Effector memory CD4-positive, alpha-beta T cell (primary cell): ENCODE measurements at regions not wholly inside any gene's neighbourhood (a gene's known extent, or its start where the extent isn't known, plus 50 kb on each side); places are given as distances from the start of the nearest gene placed in this dataset.
A peak's percentile ranks its signal among the peaks of the same experiment; 100 is the strongest.

Experiments
- DNase-seq, 3 donors: peaks; one replicate each; pipeline ENCODE4 v3.0.0-alpha.2; 2020
- H3K27ac ChIP-seq: 2 replicates; pipeline ENCODE4 v1.7.0; 2013; ENCODE audit warnings: mild to moderate bottlenecking, low read length, moderate library complexity; ENCODE audit not compliant: insufficient read depth, poor library complexity, severe bottlenecking
- H3K27me3 ChIP-seq: replicated peaks from 2 replicates; pipeline ENCODE4 v1.7.0; 2013; ENCODE audit warnings: mild to moderate bottlenecking, low read length; ENCODE audit not compliant: insufficient read depth, control insufficient read depth, poor library complexity, severe bottlenecking
- H3K36me3 ChIP-seq: 2 replicates; pipeline ENCODE4 v1.7.0; 2013; ENCODE audit warnings: mild to moderate bottlenecking, low read length, moderate library complexity; ENCODE audit not compliant: control insufficient read depth, insufficient read depth
- H3K4me1 ChIP-seq: 2 replicates; pipeline ENCODE4 v1.7.0; 2013; ENCODE audit warnings: low read length, mild to moderate bottlenecking; ENCODE audit not compliant: control insufficient read depth, insufficient read depth, poor library complexity, severe bottlenecking
- H3K4me3 ChIP-seq: 2 replicates; pipeline ENCODE4 v1.7.0; 2013; ENCODE audit warnings: low read length, low read depth, mild to moderate bottlenecking; ENCODE audit not compliant: insufficient read depth, poor library complexity, severe bottlenecking
- H3K9me3 ChIP-seq: 2 replicates; pipeline ENCODE4 v1.7.0; 2013; ENCODE audit warnings: mild to moderate bottlenecking, low read length, moderate library complexity; ENCODE audit not compliant: control insufficient read depth

DNA sequence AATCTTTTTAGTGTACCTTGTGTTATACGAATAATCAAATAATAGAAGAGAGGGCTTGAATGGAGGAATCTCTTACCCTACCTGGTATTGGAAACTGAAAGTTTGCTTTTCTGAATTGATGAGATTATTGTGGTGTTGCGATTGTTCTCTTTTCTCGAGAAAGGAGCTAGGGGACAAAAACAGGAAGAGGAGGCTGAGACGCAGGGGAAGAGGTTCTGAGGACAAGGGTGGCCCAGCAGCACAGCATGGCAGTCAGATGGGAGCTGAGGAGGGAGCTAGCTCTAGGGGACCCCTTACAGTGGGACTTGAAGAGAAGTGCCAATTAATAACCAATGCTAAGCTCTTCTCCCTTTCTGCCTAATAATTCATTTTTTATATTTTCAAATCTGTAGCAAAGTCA, 183.3 kb upstream of the DMAC1 start:
- H3K27ac ChIP-seq: no peak overlapping the region

DNA sequence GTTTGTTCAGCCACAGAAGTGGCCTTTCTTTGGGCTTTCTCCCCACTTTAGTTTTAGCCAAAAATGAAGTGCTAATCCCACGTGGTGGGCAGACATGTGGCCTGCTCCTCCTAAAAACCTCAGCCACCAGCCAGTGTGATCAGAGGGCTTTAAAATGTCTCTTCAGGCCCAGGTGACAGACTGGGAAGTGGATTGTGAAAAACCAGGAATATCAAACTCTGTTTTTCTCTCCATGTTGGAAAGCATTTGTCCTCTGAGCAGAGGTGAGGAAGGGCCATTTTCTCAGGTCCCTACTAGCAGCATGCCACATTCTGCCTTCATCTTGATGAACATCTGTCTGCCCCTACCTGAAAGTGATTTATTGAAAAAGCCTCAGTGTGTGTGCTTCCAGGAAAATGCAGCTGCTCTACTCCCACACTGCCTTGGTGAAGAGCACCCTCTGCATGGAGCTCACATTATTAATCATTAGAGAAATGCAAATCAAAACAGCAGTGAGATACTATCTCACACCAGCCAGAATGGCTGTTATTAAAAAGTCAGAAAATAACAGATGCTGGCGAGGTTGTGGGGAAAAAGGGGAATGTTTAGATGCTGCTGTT, 181.2 kb upstream of the DMAC1 start:
- no peak overlapping the region for H3K4me3 ChIP-seq
- no peaks in the 10 kb centered on the region for H3K9me3 ChIP-seq
- H3K4me1 ChIP-seq: peaks cover 32% of the 10 kb centered on the region
- DNase-seq: no peak
- H3K36me3 ChIP-seq: no peaks in the 10 kb centered on the region
- no peak overlapping the region for H3K27ac ChIP-seq
- no peaks in the 10 kb centered on the region for H3K27me3 ChIP-seq

More for the DNA sequence above, 183.3 kb upstream of the DMAC1 start:
- no peaks in the 10 kb centered on the region for H3K36me3 ChIP-seq
- H3K9me3 ChIP-seq: no peaks in the 10 kb centered on the region
- H3K4me1 ChIP-seq: peaks cover 18% of the 10 kb centered on the region
- no peaks in the 10 kb centered on the region for H3K27me3 ChIP-seq
- no peak overlapping the region for H3K4me3 ChIP-seq
- DNase-seq: no peak

DNA sequence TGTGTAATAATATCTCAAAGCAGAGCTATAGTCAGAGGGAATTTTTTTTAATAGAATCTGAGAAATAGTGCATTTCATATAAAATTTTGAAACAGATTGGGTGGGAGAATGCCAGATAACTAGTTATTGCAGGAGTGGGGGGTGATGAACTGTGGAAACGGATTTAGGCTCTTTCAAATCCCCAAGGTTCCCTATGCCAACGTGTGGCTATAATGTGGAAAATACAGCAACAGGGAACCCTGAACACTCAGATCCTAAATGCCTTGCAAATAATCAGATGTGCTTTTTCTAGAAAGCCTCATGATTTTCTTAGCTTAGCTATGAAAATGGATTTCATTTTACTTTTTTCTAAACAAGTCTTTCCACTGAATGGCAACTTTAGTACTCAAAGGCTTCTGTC, 180.5 kb upstream of the DMAC1 start:
- no peak for DNase-seq
- H3K4me1 ChIP-seq: peaks cover 40% of the 10 kb centered on the region
- no peaks in the 10 kb centered on the region for H3K9me3 ChIP-seq
- no peaks in the 10 kb centered on the region for H3K27me3 ChIP-seq
- H3K36me3 ChIP-seq: no peaks in the 10 kb centered on the region
- no peak overlapping the region for H3K4me3 ChIP-seq
- no peak overlapping the region for H3K27ac ChIP-seq

DNA sequence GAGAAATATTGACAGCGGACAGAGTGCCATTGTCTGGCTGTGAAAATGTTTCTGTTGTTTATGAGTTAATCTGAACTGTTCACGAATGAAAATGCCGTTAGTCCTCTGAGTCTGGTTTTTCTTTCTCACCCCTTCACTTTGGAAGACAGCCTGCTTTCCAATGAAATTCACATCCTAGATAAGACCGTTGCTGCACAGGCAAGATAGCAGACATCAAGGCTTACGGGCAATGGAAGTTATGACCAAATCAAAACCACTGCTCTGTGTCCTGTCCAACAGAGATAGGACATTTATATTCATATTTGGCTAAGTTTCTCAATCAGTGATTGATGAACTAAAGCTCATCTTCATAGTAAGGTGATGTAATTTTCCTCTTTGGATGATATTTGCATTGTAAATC, 180.0 kb upstream of the DMAC1 start:
- Histone ChIP-seq H3K36me3 (no peaks in the 10 kb centered on the region), H3K27me3 (no peaks in the 10 kb centered on the region), H3K27ac (no peak overlapping the region), H3K9me3 (no peaks in the 10 kb centered on the region), H3K4me1 (peaks cover 44% of the 10 kb centered on the region), H3K4me3 (no peak overlapping the region)
- DNase-seq: no peak

DNA sequence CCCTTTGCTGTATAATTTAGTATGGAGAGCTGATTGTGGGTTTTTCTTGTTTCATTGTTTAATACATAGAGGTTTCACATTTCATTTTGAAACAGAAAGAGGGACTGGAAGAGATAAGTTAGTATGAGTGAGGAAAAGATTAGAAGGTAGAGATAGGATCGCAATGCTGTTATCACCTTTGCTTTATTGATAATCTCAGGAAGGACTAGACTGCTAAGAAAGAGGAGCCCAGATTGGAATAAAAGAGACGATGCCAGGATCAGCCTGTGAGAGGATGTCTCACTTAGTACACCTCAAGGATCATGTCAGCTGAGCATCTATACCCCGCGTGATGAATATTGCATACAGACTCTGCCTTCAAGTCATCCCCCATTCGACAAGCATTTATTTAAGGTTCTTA, 178.0 kb upstream of the DMAC1 start:
- Histone ChIP-seq H3K27ac (peak overlapping the region; percentile 39), H3K36me3 (no peaks in the 10 kb centered on the region), H3K9me3 (no peaks in the 10 kb centered on the region), H3K27me3 (no peaks in the 10 kb centered on the region), H3K4me3 (no peak overlapping the region), H3K4me1 (peaks cover 42% of the 10 kb centered on the region)
- DNase-seq: no peak

DNA sequence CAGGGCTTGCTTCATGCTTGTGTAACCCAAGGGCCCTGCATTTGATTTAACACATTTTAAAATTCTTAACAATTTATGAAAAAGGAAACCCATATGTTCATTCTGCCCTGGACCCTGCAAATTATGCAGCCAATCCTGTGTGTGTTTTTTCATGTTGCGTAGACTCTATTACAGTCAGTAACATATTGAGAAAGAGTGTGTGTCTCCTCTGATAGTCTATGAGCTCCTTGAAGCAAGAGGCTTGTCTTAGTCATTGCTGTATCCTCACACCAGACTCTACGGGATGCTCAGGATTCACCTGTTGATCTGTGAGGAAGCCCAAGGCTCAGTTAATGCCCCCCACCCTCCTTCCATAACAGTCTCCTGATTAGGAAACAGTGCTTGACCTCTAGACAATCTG, 177.3 kb upstream of the DMAC1 start:
- no peaks in the 10 kb centered on the region for H3K27me3 ChIP-seq
- H3K36me3 ChIP-seq: no peaks in the 10 kb centered on the region
- DNase-seq: no peak
- H3K4me3 ChIP-seq: no peak overlapping the region
- H3K27ac ChIP-seq: peak overlapping the region; percentile 39
- peaks cover 40% of the 10 kb centered on the region for H3K4me1 ChIP-seq
- H3K9me3 ChIP-seq: no peaks in the 10 kb centered on the region

DNA sequence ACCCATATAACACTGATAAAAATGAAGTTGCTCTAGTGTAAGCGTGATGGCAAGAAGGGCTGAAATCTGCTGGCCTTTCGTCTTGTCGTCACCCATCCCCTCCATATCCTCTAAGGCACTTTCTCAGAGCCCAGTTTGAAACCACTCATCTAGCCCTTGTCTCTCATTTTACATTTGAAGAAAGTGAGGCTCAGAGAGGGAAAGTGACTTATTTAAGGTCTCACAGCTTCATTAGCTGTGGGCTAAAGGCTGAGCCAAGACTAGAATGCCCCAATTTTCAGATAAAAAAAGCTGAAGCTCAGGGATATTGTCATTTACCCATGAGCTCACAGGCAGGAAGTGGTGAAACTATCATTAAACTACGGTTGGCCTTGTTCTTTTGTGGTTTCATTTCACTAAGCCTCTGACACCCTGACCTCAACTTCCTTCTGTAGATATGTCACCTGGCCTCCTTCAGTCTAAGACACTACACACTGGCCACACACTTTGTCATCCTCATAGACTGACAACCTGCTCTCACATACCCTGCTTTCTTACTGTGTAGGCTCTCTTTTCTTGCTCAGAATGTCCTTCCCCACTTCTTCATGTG, 176.7 kb upstream of the DMAC1 start:
- Histone ChIP-seq H3K27ac (peak overlapping the region; percentile 49), H3K4me1 (peaks cover 40% of the 10 kb centered on the region), H3K36me3 (no peaks in the 10 kb centered on the region), H3K4me3 (no peak overlapping the region), H3K27me3 (no peaks in the 10 kb centered on the region), H3K9me3 (no peaks in the 10 kb centered on the region)
- peak; percentile 42 to 56 (median 46) for DNase-seq

DNA sequence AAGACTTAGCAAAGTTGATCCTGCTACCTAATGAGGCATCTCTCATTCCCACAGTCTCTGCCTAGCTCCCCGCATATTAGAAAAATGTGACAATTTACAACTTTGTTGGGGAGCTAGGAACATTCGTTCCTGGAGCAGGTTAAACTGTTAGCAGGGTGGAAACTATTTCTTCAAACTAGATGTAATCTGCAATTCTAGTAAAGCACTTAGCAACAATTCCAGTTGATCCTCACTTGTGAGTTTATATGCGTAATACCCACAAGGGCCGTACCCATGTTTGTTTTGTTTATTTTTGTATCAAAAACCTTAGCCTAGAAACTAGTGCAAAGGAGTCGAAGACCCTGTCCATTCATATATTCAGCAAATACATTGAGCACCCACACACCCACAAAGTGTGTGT, 175.8 kb upstream of the DMAC1 start:
- no peaks in the 10 kb centered on the region for H3K36me3 ChIP-seq
- no peaks in the 10 kb centered on the region for H3K9me3 ChIP-seq
- no peaks in the 10 kb centered on the region for H3K27me3 ChIP-seq
- no peak overlapping the region for H3K27ac ChIP-seq
- no peak overlapping the region for H3K4me3 ChIP-seq
- DNase-seq: no peak
- H3K4me1 ChIP-seq: peaks cover 40% of the 10 kb centered on the region

DNA sequence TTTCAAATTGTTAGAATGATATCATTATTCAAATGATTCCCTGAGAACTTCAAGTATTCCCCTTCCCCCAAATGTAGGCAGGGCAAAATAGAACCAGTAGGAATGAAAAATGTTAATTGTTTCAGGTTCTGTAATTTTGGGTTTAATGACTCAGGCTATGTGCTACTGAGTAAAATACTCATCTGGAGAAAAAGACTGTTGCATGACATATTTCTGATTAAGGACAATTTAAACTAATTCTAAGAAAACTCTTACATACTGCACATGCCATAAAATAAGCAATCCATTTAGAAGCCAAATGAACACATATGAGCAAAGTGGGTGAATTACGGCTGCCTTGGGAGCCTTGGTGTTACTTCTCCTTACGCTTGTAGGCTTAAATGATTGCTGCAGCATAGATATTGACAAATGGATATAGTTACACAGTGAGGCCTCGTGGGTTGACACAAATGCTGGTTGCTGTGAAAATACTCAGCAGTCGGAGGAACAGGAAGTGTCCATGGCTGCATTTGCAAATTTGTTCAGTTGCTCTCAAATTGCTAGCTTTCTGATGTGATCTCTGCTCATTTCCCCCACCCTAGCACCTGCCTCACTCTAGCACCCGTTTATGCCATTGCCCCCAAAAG, 174.9 kb upstream of the DMAC1 start:
- Histone ChIP-seq H3K36me3 (no peaks in the 10 kb centered on the region), H3K4me1 (peaks cover 40% of the 10 kb centered on the region), H3K27ac (no peak overlapping the region), H3K4me3 (no peak overlapping the region), H3K27me3 (no peaks in the 10 kb centered on the region), H3K9me3 (no peaks in the 10 kb centered on the region)
- no peak for DNase-seq

DNA sequence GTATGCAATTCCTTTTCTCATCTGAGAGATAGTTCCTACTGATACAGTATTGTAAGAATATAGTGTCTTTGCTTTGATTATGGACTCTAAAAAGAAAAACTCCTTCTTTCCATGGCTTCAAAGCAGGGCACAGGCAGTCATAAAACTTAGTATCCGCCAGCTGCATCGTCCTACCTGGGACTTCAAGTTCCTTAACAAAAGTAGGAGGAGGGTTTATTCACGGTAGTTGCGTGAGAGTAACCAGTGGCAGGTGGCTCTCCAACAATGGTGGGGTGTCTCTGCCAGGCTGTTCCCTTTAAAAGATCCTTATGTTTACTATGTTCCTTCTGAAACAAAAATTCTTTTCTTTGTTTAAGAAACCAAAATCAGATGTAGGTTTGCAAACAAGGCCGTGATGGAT, 173.5 kb upstream of the DMAC1 start:
- DNase-seq: no peak
- Histone ChIP-seq H3K4me3 (no peak overlapping the region), H3K9me3 (no peaks in the 10 kb centered on the region), H3K27ac (no peak overlapping the region), H3K4me1 (peaks cover 36% of the 10 kb centered on the region), H3K36me3 (no peaks in the 10 kb centered on the region), H3K27me3 (no peaks in the 10 kb centered on the region)
